Keratinocyte (primary cell): ENCODE measurements at regions not wholly inside any gene's neighbourhood (a gene's known extent, or its start where the extent isn't known, plus 50 kb on each side); places are given as distances from the start of the nearest gene placed in this dataset.

Source experiments
- DNase-seq: peaks from one replicate; pipeline ENCODE4 v3.0.0-alpha.2; 2011; ENCODE audit warnings: low read depth, missing footprints, low spot score
- FAIRE-seq: peaks from 2 replicates; lab custom pipeline; 2011; peaks lifted over from hg19 to GRCh38; lab: Jason Lieb, UNC
- H2AFZ ChIP-seq: 2 replicates; pipeline ENCODE4 v1.6.0; 2012; ENCODE audit warnings: low read length, control low read depth, inconsistent platforms; ENCODE audit not compliant: control insufficient read depth
- H3K27ac ChIP-seq: 2 replicates; pipeline ENCODE4 v1.5.1; 2011; ENCODE audit warnings: low read length; ENCODE audit not compliant: control insufficient read depth, insufficient read depth
- H3K27me3 ChIP-seq: 3 replicates; pipeline ENCODE4 v1.6.0; 2011; ENCODE audit warnings: low read length; ENCODE audit not compliant: control insufficient read depth, insufficient read depth; ENCODE audit errors: extremely low read depth
- H3K36me3 ChIP-seq, 2 experiments: 2 replicates in 1 of 2; 3 replicates in 1 of 2; pipeline ENCODE4 v1.5.1; 2011; ENCODE audit warnings: low read length in 2 of 2, mild to moderate bottlenecking in 1 of 2; ENCODE audit not compliant: control insufficient read depth in 2 of 2, insufficient read depth in 2 of 2; ENCODE audit errors: extremely low read depth in 1 of 2
- H3K4me1 ChIP-seq: 3 replicates; pipeline ENCODE4 v1.5.1; 2011; ENCODE audit warnings: low read length; ENCODE audit not compliant: control insufficient read depth, insufficient read depth; ENCODE audit errors: extremely low read depth
- H3K4me2 ChIP-seq: 3 replicates; pipeline ENCODE4 v1.6.0; 2011; ENCODE audit warnings: low read depth, low read length; ENCODE audit not compliant: control insufficient read depth, insufficient read depth; ENCODE audit errors: extremely low read depth
- H3K4me3 ChIP-seq, 3 experiments: fragments of 200-600 bp in 1 of 3; sonication (generic) in 1 of 3; 2 replicates in 2 of 3; 3 replicates in 1 of 3; pipeline ENCODE4 v1.5.1; 2011 to 2016; ENCODE audit warnings: low read length in 3 of 3, mild to moderate bottlenecking in 3 of 3, control low read depth in 2 of 3, inconsistent platforms in 1 of 3, low read depth in 1 of 3, mixed read lengths in 1 of 3, mixed run types in 1 of 3, moderate library complexity in 1 of 3; ENCODE audit not compliant: control insufficient read depth in 2 of 3, insufficient read depth in 2 of 3; ENCODE audit errors: extremely low read depth in 1 of 3
- H3K79me2 ChIP-seq: 2 replicates; pipeline ENCODE4 v1.6.0; 2012; ENCODE audit warnings: low read length; ENCODE audit not compliant: control insufficient read depth, insufficient read depth
- H3K9ac ChIP-seq: 3 replicates; pipeline ENCODE4 v1.6.0; 2011; ENCODE audit warnings: low read length; ENCODE audit not compliant: control insufficient read depth, insufficient read depth; ENCODE audit errors: extremely low read depth
- H3K9me1 ChIP-seq: 3 replicates; pipeline ENCODE4 v1.6.0; 2011; ENCODE audit warnings: low read length; ENCODE audit not compliant: control insufficient read depth, insufficient read depth; ENCODE audit errors: extremely low read depth
- H3K9me3 ChIP-seq: 2 replicates; pipeline ENCODE4 v1.5.1; 2012; ENCODE audit warnings: low read depth, low read length; ENCODE audit not compliant: control insufficient read depth
- H4K20me1 ChIP-seq: 3 replicates; pipeline ENCODE4 v1.6.0; 2011; ENCODE audit warnings: low read length; ENCODE audit not compliant: control insufficient read depth, insufficient read depth; ENCODE audit errors: extremely low read depth
- CTCF ChIP-seq, 3 experiments: IDR thresholded peaks in 1 of 3; conservative IDR thresholded peaks in 1 of 3; optimal IDR thresholded peaks in 1 of 3; 2 replicates in 2 of 3; 3 replicates in 1 of 3; pipeline versions ENCODE3 to v1.5.1; 2011; ENCODE audit warnings: low read length in 3 of 3, mild to moderate bottlenecking in 3 of 3, moderate library complexity in 2 of 3, control low read depth in 1 of 3, inconsistent platforms in 1 of 3; ENCODE audit not compliant: insufficient read depth in 2 of 3; ENCODE audit errors: extremely low read depth in 1 of 3
- EZH2 ChIP-seq: IDR thresholded peaks from one replicate; pipeline ENCODE4 v1.6.1; 2012; ENCODE audit warnings: inconsistent platforms, mild to moderate bottlenecking, low read length, moderate library complexity
- dilution Hi-C: fragments of 300-500 bp; cut with MboI; formaldehyde crosslinking; loops from one replicate; pipeline ENCODE4 v1.7.0; 2020; ENCODE audit warnings: low sequenced_read_pairs; ENCODE audit not compliant: extremely low pct_ligation_motif_present

GRCh38 chr10:63866075-63866746 is 345.0 kb downstream of the REEP3 start:
- DNase-seq (no peak), FAIRE-seq (peak; percentile 78)
- Histone ChIP-seq H2AFZ (no peak overlapping the region), H3K4me1 (peaks cover 6% of the 10 kb centered on the region), H3K4me2 (peak overlapping the region; percentile 44), H3K27me3 (peaks cover 15% of the 10 kb centered on the region), H4K20me1 (no peaks in the 10 kb centered on the region), H3K9me3 (no peaks in the 10 kb centered on the region), H3K79me2 (no peaks in the 10 kb centered on the region), H3K27ac (no peak overlapping the region), H3K9ac (no peak overlapping the region), H3K36me3 (no peaks in the 10 kb centered on the region), H3K4me3 (no peak overlapping the region), H3K9me1 (no peaks in the 10 kb centered on the region)
- dilution Hi-C loops, result no loop called here
- no peak for TF ChIP-seq EZH2
- peak; percentile 73 to 79 (median 75) for TF ChIP-seq CTCF (optimal IDR thresholded peaks at IDR 0.05 in 1 of 3, IDR thresholded peaks at IDR 0.05 in 1 of 3, conservative IDR thresholded peaks at IDR 0.05 in 1 of 3; ENCODE audit: extremely low read depth in 1 of 3, insufficient read depth in 2 of 3, low read length in 3 of 3)

- Histone ChIP-seq H2AFZ (no peak overlapping the region), H3K27ac (no peak overlapping the region), H3K36me3 (no peaks in the 10 kb centered on the region), H3K4me1 (peaks cover 6% of the 10 kb centered on the region), H3K4me3 (no peak overlapping the region), H3K79me2 (no peaks in the 10 kb centered on the region), H3K9ac (no peak overlapping the region), H3K27me3 (peaks cover 15% of the 10 kb centered on the region), H3K9me3 (no peaks in the 10 kb centered on the region), H3K4me2 (peak overlapping the region; percentile 44), H4K20me1 (no peaks in the 10 kb centered on the region), H3K9me1 (no peaks in the 10 kb centered on the region)
- TF ChIP-seq CTCF (optimal IDR thresholded peaks at IDR 0.05 in 1 of 3, IDR thresholded peaks at IDR 0.05 in 1 of 3, conservative IDR thresholded peaks at IDR 0.05 in 1 of 3; ENCODE audit: extremely low read depth in 1 of 3, insufficient read depth in 2 of 3, low read length in 3 of 3) (peak in 1 of 3 experiments; percentile 13), EZH2 (no peak)
- DNase-seq (no peak), FAIRE-seq (no peak)
- dilution Hi-C loops, result no loop called here
Measured at GRCh38 chr10:63866747-63867140, 345.5 kb downstream of the REEP3 start.
